Bronchial epithelial cell (primary cell): ENCODE measurements at regions not wholly inside any gene's neighbourhood (a gene's known extent, or its start where the extent isn't known, plus 50 kb on each side); places are given as distances from the start of the nearest gene placed in this dataset.

ENCODE experiments used
- DNase-seq: peaks from one replicate; pipeline ENCODE4 v3.0.0-alpha.2; 2010; ENCODE audit warnings: low read depth
- FAIRE-seq: peaks from 2 replicates; lab custom pipeline; 2011; peaks lifted over from hg19 to GRCh38; lab: Jason Lieb, UNC
- H3K27me3 ChIP-seq: 2 replicates; pipeline ENCODE4 v1.5.1; 2011; ENCODE audit warnings: low read length; ENCODE audit not compliant: control insufficient read depth, insufficient read depth
- H3K36me3 ChIP-seq: 2 replicates; pipeline ENCODE4 v1.5.1; 2011; ENCODE audit warnings: low read length; ENCODE audit not compliant: control insufficient read depth, insufficient read depth
- H3K4me3 ChIP-seq: 2 replicates; pipeline ENCODE4 v1.5.1; 2011; ENCODE audit warnings: mild to moderate bottlenecking, low read depth, low read length, control low read depth
- CTCF ChIP-seq: IDR thresholded peaks from 2 replicates; pipeline ENCODE4 v1.5.1; 2011; ENCODE audit warnings: mild to moderate bottlenecking, moderate library complexity, low read length, control low read depth, inconsistent platforms; ENCODE audit not compliant: insufficient read depth, severe bottlenecking

- FAIRE-seq = peak; percentile 23
- peak; percentile 56 for DNase-seq
- peaks cover 1% of the 10 kb centered on the region for H3K27me3 ChIP-seq
- no peak for TF ChIP-seq CTCF
- H3K4me3 ChIP-seq = no peak overlapping the region
- no peaks in the 10 kb centered on the region for H3K36me3 ChIP-seq
These were observed 106.7 kb upstream of the OR9G4 start for GRCh38 chr11:56855217-56855616.

GRCh38 chr11:56852131-56852530, 103.6 kb upstream of the OR9G4 start:
- Histone ChIP-seq H3K27me3 (no peaks in the 10 kb centered on the region), H3K36me3 (no peaks in the 10 kb centered on the region), H3K4me3 (no peak overlapping the region)
- FAIRE-seq (no peak), DNase-seq (peak; percentile 82)
- TF ChIP-seq CTCF = no peak

- FAIRE-seq (no peak), DNase-seq (peak; percentile 57)
- Histone ChIP-seq H3K4me3 (no peak overlapping the region), H3K27me3 (no peaks in the 10 kb centered on the region), H3K36me3 (no peaks in the 10 kb centered on the region)
- TF ChIP-seq CTCF = no peak
These were observed 101.4 kb upstream of the OR9G4 start for GRCh38 chr11:56849852-56850251.

GRCh38 chr11:56849250-56849649, 100.8 kb upstream of the OR9G4 start:
- FAIRE-seq (no peak), DNase-seq (peak; percentile 86)
- no peak for TF ChIP-seq CTCF

GRCh38 chr11:56848141-56848809, 99.8 kb upstream of the OR9G4 start:
- FAIRE-seq (no peak), DNase-seq (no peak)
- Histone ChIP-seq H3K36me3 (no peaks in the 10 kb centered on the region), H3K4me3 (no peak overlapping the region), H3K27me3 (no peaks in the 10 kb centered on the region)
- TF ChIP-seq CTCF = no peak

More at GRCh38 chr11:56849250-56849649, 100.8 kb upstream of the OR9G4 start:
- Histone ChIP-seq H3K27me3 (no peaks in the 10 kb centered on the region), H3K36me3 (no peaks in the 10 kb centered on the region), H3K4me3 (no peak overlapping the region)
